Transverse colon (tissue), 3 donors: ENCODE measurements at regions not wholly inside any gene's neighbourhood (a gene's known extent, or its start where the extent isn't known, plus 50 kb on each side); places are given as distances from the start of the nearest gene placed in this dataset.
A peak's percentile ranks its signal among the peaks of the same experiment; 100 is the strongest.

Experiments used
- EP300 ChIP-seq: sonication (generic); formaldehyde crosslinking; IDR thresholded peaks from one replicate; pipeline ENCODE4 v1.6.1; 2017; ENCODE audit warnings: antibody characterized with exemption, low read depth
- POLR2AphosphoS5 ChIP-seq, 3 donors: sonication (generic); formaldehyde crosslinking; IDR thresholded peaks; one replicate each; pipeline ENCODE4 v1.6.1; 2016; ENCODE audit warnings: antibody characterized with exemption in 3 of 3

DNA sequence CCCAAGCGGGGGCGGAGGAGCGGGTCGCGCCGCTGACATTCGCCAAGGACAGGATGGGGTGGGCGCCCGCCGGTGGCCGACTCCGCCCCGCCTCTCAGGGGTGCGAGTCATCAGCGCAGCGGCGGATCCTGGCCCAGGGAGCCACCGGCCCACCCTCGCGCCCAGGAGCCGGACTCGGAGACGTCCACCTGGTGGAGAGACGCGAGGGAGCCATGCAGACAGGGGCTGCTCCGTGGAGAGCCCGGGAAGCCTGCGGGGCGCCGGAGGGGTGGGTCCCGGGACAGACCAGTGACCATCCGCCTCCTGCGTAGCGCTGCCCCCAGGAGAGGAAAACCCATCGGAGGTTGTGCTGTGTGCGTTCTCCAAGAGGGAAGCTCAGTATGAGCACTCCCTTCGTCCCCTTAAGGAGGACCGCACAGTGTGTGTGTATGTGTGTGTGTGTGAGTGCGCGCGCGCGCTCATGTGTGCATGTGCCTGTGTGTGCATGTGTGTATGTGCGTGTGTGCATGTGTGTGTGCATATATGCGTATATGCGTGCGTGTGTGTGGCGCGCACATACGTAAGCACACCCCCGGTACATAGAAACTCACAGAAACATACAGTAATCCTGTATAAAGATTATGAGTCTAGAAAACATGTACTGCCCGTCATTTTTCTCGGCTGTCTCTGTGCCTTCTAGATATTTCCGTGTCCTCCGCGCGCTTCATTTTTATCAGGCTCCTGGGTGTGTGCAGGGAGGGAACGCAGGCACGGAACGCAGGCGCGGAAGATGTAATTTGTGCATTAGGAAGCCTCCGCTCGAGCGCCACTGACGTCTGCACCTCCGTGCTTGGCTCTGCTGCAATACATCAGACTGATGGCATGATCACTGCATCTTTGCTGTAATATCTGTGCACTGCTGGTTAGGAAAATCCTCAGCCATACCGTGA is 158.9 kb downstream of the TBXT start:
- TF ChIP-seq EP300 = peak; percentile 74
- TF ChIP-seq POLR2AphosphoS5 (IDR thresholded peaks at IDR 0.05) = peak in 1 of 3 donors; percentile 15
